ENCODE measurements at regions not wholly inside any gene's neighbourhood (a gene's known extent, or its start where the extent isn't known, plus 50 kb on each side); places are given as distances from the start of the nearest gene placed in this dataset.

GRCh38 chr17:72287586-72287985 lies 166.8 kb downstream of the SOX9 start:
- TF ChIP-seq GATA3 (IDR thresholded peaks at IDR 0.05; ENCODE audit: low read depth, low read length), result no peak
- no peak for TF ChIP-seq GATA2 (IDR thresholded peaks at IDR 0.05; ENCODE audit: low read depth, low read length)

- no peak for TF ChIP-seq GATA2 (IDR thresholded peaks at IDR 0.05; ENCODE audit: low read depth, low read length)
Measured at GRCh38 chr17:72294487-72294893, 173.7 kb downstream of the SOX9 start.

- TF ChIP-seq GATA2 (IDR thresholded peaks at IDR 0.05; ENCODE audit: low read depth, low read length), result no peak
Measured at GRCh38 chr17:72295916-72296315, 175.1 kb downstream of the SOX9 start.

- TF ChIP-seq GATA2 (IDR thresholded peaks at IDR 0.05; ENCODE audit: low read depth, low read length) (no peak), GATA3 (IDR thresholded peaks at IDR 0.05; ENCODE audit: low read depth, low read length) (no peak)
Measured at GRCh38 chr17:72296456-72296855, 175.6 kb downstream of the SOX9 start.

- no peak for TF ChIP-seq GATA3 (IDR thresholded peaks at IDR 0.05; ENCODE audit: low read depth, low read length)
- no peak for TF ChIP-seq GATA2 (IDR thresholded peaks at IDR 0.05; ENCODE audit: low read depth, low read length)
Measured at GRCh38 chr17:72297326-72298115, 176.7 kb downstream of the SOX9 start.

GRCh38 chr17:72299100-72299499 lies 178.3 kb downstream of the SOX9 start:
- TF ChIP-seq GATA2 (IDR thresholded peaks at IDR 0.05; ENCODE audit: low read depth, low read length) (no peak), GATA3 (IDR thresholded peaks at IDR 0.05; ENCODE audit: low read depth, low read length) (no peak)

- TF ChIP-seq GATA3 (IDR thresholded peaks at IDR 0.05; ENCODE audit: low read depth, low read length) (no peak), GATA2 (IDR thresholded peaks at IDR 0.05; ENCODE audit: low read depth, low read length) (no peak)
Measured at GRCh38 chr17:72299592-72299991, 178.8 kb downstream of the SOX9 start.

- TF ChIP-seq GATA3 (IDR thresholded peaks at IDR 0.05; ENCODE audit: low read depth, low read length) (no peak), GATA2 (IDR thresholded peaks at IDR 0.05; ENCODE audit: low read depth, low read length) (no peak)
Measured at GRCh38 chr17:72301887-72302286, 181.1 kb downstream of the SOX9 start.

GRCh38 chr17:72302735-72303134 lies 181.9 kb downstream of the SOX9 start:
- no peak for TF ChIP-seq GATA3 (IDR thresholded peaks at IDR 0.05; ENCODE audit: low read depth, low read length)
- TF ChIP-seq GATA2 (IDR thresholded peaks at IDR 0.05; ENCODE audit: low read depth, low read length), result no peak

GRCh38 chr17:72303787-72304733 lies 183.2 kb downstream of the SOX9 start:
- TF ChIP-seq GATA2 (IDR thresholded peaks at IDR 0.05; ENCODE audit: low read depth, low read length), result no peak

GRCh38 chr17:72304859-72305258 lies 184.0 kb downstream of the SOX9 start:
- no peak for TF ChIP-seq GATA2 (IDR thresholded peaks at IDR 0.05; ENCODE audit: low read depth, low read length)
- TF ChIP-seq GATA3 (IDR thresholded peaks at IDR 0.05; ENCODE audit: low read depth, low read length), result no peak

- no peak for TF ChIP-seq GATA3 (IDR thresholded peaks at IDR 0.05; ENCODE audit: low read depth, low read length)
- TF ChIP-seq GATA2 (IDR thresholded peaks at IDR 0.05; ENCODE audit: low read depth, low read length), result no peak
Measured at GRCh38 chr17:72305472-72305871, 184.7 kb downstream of the SOX9 start.

- TF ChIP-seq GATA2 (IDR thresholded peaks at IDR 0.05; ENCODE audit: low read depth, low read length) (no peak), GATA3 (IDR thresholded peaks at IDR 0.05; ENCODE audit: low read depth, low read length) (no peak)
Measured at GRCh38 chr17:72306037-72306436, 185.2 kb downstream of the SOX9 start.

- TF ChIP-seq GATA3 (IDR thresholded peaks at IDR 0.05; ENCODE audit: low read depth, low read length), result no peak
Measured at GRCh38 chr17:72307836-72308235, 187.0 kb downstream of the SOX9 start.
